Pancreas (tissue), 10 donors: ENCODE measurements at regions not wholly inside any gene's neighbourhood (a gene's known extent, or its start where the extent isn't known, plus 50 kb on each side); places are given as distances from the start of the nearest gene placed in this dataset.

ENCODE experiments used
- ATAC-seq, 4 donors: fragments of 200-7000 bp; cut with Tn5 transposase; one replicate each; pipeline versions ENCODE4 v1.8.0 to v1.9.1; 2020; ENCODE audit warnings: mild to moderate bottlenecking in 4 of 4, moderate library complexity in 4 of 4
- DNase-seq, 6 donors: peaks; one replicate each; pipeline ENCODE4 v3.0.0-alpha.2; 2020
- FAIRE-seq: peaks from 2 replicates; lab custom pipeline; 2012; peaks lifted over from hg19 to GRCh38; lab: Jason Lieb, UNC
- H3K27ac ChIP-seq, 4 donors: fragments of 200-600 bp; sonication (generic); 1 replicate in 3 of 4; 2 replicates in 1 of 4; pipeline versions ENCODE4 v1.5.0 to v1.8.0; 2020
- H3K27me3 ChIP-seq, 4 donors: fragments of 200-600 bp; one replicate each; pipeline ENCODE4 v1.8.0; 2021
- H3K36me3 ChIP-seq, 3 donors: fragments of 200-600 bp; sonication (generic) in 1 of 3; one replicate each; pipeline versions ENCODE4 v1.5.0 to v1.8.0; 2020 to 2021
- H3K4me1 ChIP-seq, 3 donors: fragments of 200-600 bp; one replicate each; pipeline ENCODE4 v1.8.0; 2021
- H3K4me3 ChIP-seq, 4 donors: fragments of 200-600 bp; sonication (generic) in 2 of 4; one replicate each; pipeline versions ENCODE4 v1.5.0 to v1.8.0; 2020 to 2021
- H3K9me3 ChIP-seq, 4 donors: fragments of 200-600 bp; one replicate each; pipeline ENCODE4 v1.8.0; 2021
- CTCF ChIP-seq, 4 donors: fragments of 200-600 bp; sonication (generic) in 3 of 4; IDR thresholded peaks; one replicate each; pipeline versions ENCODE4 v1.5.0 to v1.8.0; 2021; ENCODE audit warnings: antibody characterized with exemption in 4 of 4
- WGBS, 2 donors: extraction: QIAGEN DNeasy Blood & Tissue Kit; methylation state at CpG; one replicate each; pipeline ENCODE4 v1.1.7; 2013; 5-methylcytosine and 5-hydroxymethylcytosine counted together
- intact Hi-C, 3 donors: fragments of 100-400 bp; cut with DNase I; formaldehyde crosslinking; loops; one replicate each; pipeline versions ENCODE4 v1.11.1 to v1.14.2; 2022
- donor health status: healthy with polysubstance abuse.
- donor health status: DM: no; HTN: no; CAD: no; lungs with moderate emphysema.
- donor health status: DM: no; HTN: no; CAD: no.
- donor health status: control.
- donor health status: control.
- donor health status: Bipolar disorder and iron deficiency.
- donor health status: DM: yes; HTN: yes; CAD: no.
- donor health status: DM: no; HTN: no; CAD: no.
- donor health status: DM: no; HTN: no; CAD: no.
- donor health status: DM: yes; HTN: yes; CAD: no.

- intact Hi-C loops: no loop called here
- WGBS, 2 donors: 67 to 82% methylated on average over 4 of the region's 4 CpGs
Measured at GRCh38 chr12:22740656-22741355, 115.8 kb downstream of the ETNK1 start.

GRCh38 chr12:22743700-22744099 is 118.7 kb downstream of the ETNK1 start:
- no peak for TF ChIP-seq CTCF (IDR thresholded peaks at IDR 0.05)
- no peak for ATAC-seq
- intact Hi-C loops: no loop called here
- FAIRE-seq: no peak
- Histone ChIP-seq H3K4me3 (no peak overlapping the region), H3K4me1 (no peaks in the 10 kb centered on the region), H3K36me3 (no peaks in the 10 kb centered on the region), H3K9me3 (no peaks in the 10 kb centered on the region), H3K27ac (no peak overlapping the region), H3K27me3 (no peaks in the 10 kb centered on the region)
- no peak for DNase-seq

More at GRCh38 chr12:22740656-22741355, 115.8 kb downstream of the ETNK1 start:
- Histone ChIP-seq H3K27me3 (no peaks in the 10 kb centered on the region), H3K4me3 (no peak overlapping the region), H3K4me1 (no peaks in the 10 kb centered on the region), H3K9me3 (no peaks in the 10 kb centered on the region), H3K36me3 (no peaks in the 10 kb centered on the region), H3K27ac (no peak overlapping the region)
- FAIRE-seq: no peak
- no peak for DNase-seq
- TF ChIP-seq CTCF (IDR thresholded peaks at IDR 0.05): no peak
- no peak for ATAC-seq

GRCh38 chr12:22744197-22744596 is 119.2 kb downstream of the ETNK1 start:
- H3K4me3 ChIP-seq: no peak overlapping the region
- no peaks in the 10 kb centered on the region for H3K36me3 ChIP-seq
- 53 to 55% methylated on average over 1 of the region's 1 CpG for WGBS, 2 donors
- H3K27me3 ChIP-seq: no peaks in the 10 kb centered on the region
- FAIRE-seq (no peak), DNase-seq (no peak), ATAC-seq (no peak)
- no peaks in the 10 kb centered on the region for H3K9me3 ChIP-seq
- no peaks in the 10 kb centered on the region for H3K4me1 ChIP-seq
- intact Hi-C loops: no loop called here
- TF ChIP-seq CTCF (IDR thresholded peaks at IDR 0.05): no peak
- no peak overlapping the region for H3K27ac ChIP-seq

DNA sequence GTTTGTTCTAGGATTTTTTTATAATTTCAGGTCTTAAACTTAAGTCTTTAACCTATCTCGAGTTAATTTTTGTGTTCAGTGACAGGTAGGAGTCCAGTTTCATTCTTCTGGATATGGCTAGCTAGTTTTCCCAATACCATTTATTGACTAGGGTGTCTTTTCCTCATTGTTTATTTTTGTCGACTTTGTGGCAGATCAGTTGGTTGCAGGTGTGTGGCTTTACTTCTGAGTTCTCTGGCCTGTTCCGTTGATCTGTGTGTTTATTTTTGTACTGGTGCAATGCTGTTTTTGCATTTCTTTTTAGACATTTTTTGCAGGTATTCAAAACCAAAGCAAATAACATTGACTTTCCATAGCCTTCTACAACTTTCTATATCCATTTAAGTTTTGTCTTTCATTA is 121.7 kb downstream of the ETNK1 start:
- H3K4me3 ChIP-seq: no peak overlapping the region
- DNase-seq: no peak
- H3K27me3 ChIP-seq: no peaks in the 10 kb centered on the region
- no peak for TF ChIP-seq CTCF (IDR thresholded peaks at IDR 0.05)
- ATAC-seq: no peak
- intact Hi-C loops: no loop called here
- H3K36me3 ChIP-seq: no peaks in the 10 kb centered on the region
- H3K4me1 ChIP-seq: no peaks in the 10 kb centered on the region
- FAIRE-seq: no peak
- WGBS, 2 donors: 15 to 26% methylated on average over 3 of the region's 3 CpGs
- no peak overlapping the region for H3K27ac ChIP-seq
- no peaks in the 10 kb centered on the region for H3K9me3 ChIP-seq

DNA sequence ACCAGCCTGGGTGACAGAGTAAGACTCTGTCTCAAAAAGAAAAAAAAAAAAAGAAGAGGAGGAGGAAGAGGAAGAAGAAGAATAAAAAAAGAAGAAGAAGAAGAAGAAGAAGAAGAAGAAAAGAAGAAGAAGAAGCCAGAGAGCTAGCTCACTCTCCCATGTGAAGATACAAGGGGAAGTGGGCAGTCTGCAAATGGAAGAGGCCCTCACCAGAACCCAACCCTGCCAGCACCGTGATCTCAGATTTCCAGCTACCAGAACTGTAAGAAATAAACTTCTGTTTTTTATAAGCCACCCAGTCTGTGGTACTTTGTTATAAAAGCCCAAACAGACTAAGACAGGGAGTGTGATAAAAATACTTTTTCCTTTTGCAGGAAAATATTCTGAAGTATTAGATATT is 130.7 kb downstream of the ETNK1 start:
- Histone ChIP-seq H3K4me1 (no peaks in the 10 kb centered on the region), H3K36me3 (no peaks in the 10 kb centered on the region), H3K9me3 (no peaks in the 10 kb centered on the region), H3K27ac (no peak overlapping the region), H3K27me3 (no peaks in the 10 kb centered on the region), H3K4me3 (no peak overlapping the region)
- ATAC-seq (peak in 1 of 4 donors; percentile 43), DNase-seq (no peak), FAIRE-seq (no peak)
- intact Hi-C loops: no loop called here
- no peak for TF ChIP-seq CTCF (IDR thresholded peaks at IDR 0.05)
- 59 to 92% methylated on average over 1 of the region's 1 CpG for WGBS, 2 donors
